ENCODE measurements at regions not wholly inside any gene's neighbourhood (a gene's known extent, or its start where the extent isn't known, plus 50 kb on each side); places are given as distances from the start of the nearest gene placed in this dataset.

- TF ChIP-seq ZNF274 (IDR thresholded peaks at IDR 0.05; ENCODE audit: low read depth, low read length), result no peak
- no peak for TF ChIP-seq ELF1 (IDR thresholded peaks at IDR 0.05; ENCODE audit: borderline replicate concordance, low read depth)
- TF ChIP-seq ZBTB33 (IDR thresholded peaks at IDR 0.05; ENCODE audit: extremely low read depth, insufficient replicate concordance, low read length), result no peak
- TF ChIP-seq EZH2phosphoT487 (IDR thresholded peaks at IDR 0.05; ENCODE audit: borderline replicate concordance), result no peak
- no peak for TF ChIP-seq CEBPB (IDR thresholded peaks at IDR 0.05; ENCODE audit: low read depth)
Observed at GRCh38 chr9:90420211-90420610, 222.4 kb downstream of the DIRAS2 start (continued).

GRCh38 chr9:90420768-90421513, 221.7 kb downstream of the DIRAS2 start:
- H2AFZ ChIP-seq (ENCODE audit: low read depth, low read length, poor library complexity, severe bottlenecking), result no peak overlapping the region
- H4K20me1 ChIP-seq (ENCODE audit: insufficient read depth), result no peaks in the 10 kb centered on the region
- no peak overlapping the region for H3K4me3 ChIP-seq (replicated peaks in 1 of 2; ENCODE audit: low read depth in 1 of 2, low read length in 2 of 2)
- ChIA-PET RAD21 (ENCODE audit: low non-redundant PET in 1 of 2, low total read pairs in 2 of 2, uncharacterized antibody in 2 of 2, unreplicated experiment in 2 of 2) (no interaction called here), CTCF (no interaction called here), POLR2A (no interaction called here)
- no peaks in the 10 kb centered on the region for H3K79me2 ChIP-seq (ENCODE audit: insufficient read depth, low read length)
- no peak for ATAC-seq
- H3K4me2 ChIP-seq (ENCODE audit: low read length), result no peak overlapping the region
- H3K9me2 ChIP-seq (ENCODE audit: insufficient read depth), result no peaks in the 10 kb centered on the region
- H3K4me1 ChIP-seq (ENCODE audit: control insufficient read depth in 1 of 2, insufficient read depth in 2 of 2, low read length in 2 of 2), result peaks cover 3 to 5% of the 10 kb centered on the region in 2 experiments; a peak in 2 of 4 replicates
- peaks cover 15% of the 10 kb centered on the region for H3K27me3 ChIP-seq (ENCODE audit: insufficient read depth, low read length)
- no peak for DNase-seq (ENCODE audit: low read depth, low spot score)
- BruUV-seq (replicated peaks), result no TSS peak
- H3K27ac ChIP-seq (ENCODE audit: low read depth, low read length), result no peak overlapping the region
- H3K9ac ChIP-seq (ENCODE audit: low read length), result no peak overlapping the region
- H3K36me3 ChIP-seq (ENCODE audit: control insufficient read depth in 1 of 2, insufficient read depth in 2 of 2, low read length in 2 of 2), result no peaks in the 10 kb centered on the region
- TF ChIP-seq TCF7L2 (IDR thresholded peaks at IDR 0.05; ENCODE audit: borderline replicate concordance, extremely low read depth, insufficient read depth, insufficient read length), result no peak
- TF ChIP-seq EZH2 (IDR thresholded peaks at IDR 0.05), result no peak
- TF ChIP-seq EZH2phosphoT487 (IDR thresholded peaks at IDR 0.05; ENCODE audit: borderline replicate concordance), result no peak
- no peak for TF ChIP-seq FOSL1 (IDR thresholded peaks at IDR 0.05; ENCODE audit: low read depth)
- TF ChIP-seq ZNF274 (IDR thresholded peaks at IDR 0.05; ENCODE audit: low read depth, low read length), result no peak
- intact Hi-C loops (cut with micrococcal nuclease), result no loop called here
- no peaks in the 10 kb centered on the region for H3K9me3 ChIP-seq (ENCODE audit: control insufficient read depth in 1 of 2, insufficient read depth in 1 of 2, low read depth in 1 of 2, low read length in 2 of 2)
